ENCODE measurements at regions not wholly inside any gene's neighbourhood (a gene's known extent, or its start where the extent isn't known, plus 50 kb on each side); places are given as distances from the start of the nearest gene placed in this dataset.

DNA sequence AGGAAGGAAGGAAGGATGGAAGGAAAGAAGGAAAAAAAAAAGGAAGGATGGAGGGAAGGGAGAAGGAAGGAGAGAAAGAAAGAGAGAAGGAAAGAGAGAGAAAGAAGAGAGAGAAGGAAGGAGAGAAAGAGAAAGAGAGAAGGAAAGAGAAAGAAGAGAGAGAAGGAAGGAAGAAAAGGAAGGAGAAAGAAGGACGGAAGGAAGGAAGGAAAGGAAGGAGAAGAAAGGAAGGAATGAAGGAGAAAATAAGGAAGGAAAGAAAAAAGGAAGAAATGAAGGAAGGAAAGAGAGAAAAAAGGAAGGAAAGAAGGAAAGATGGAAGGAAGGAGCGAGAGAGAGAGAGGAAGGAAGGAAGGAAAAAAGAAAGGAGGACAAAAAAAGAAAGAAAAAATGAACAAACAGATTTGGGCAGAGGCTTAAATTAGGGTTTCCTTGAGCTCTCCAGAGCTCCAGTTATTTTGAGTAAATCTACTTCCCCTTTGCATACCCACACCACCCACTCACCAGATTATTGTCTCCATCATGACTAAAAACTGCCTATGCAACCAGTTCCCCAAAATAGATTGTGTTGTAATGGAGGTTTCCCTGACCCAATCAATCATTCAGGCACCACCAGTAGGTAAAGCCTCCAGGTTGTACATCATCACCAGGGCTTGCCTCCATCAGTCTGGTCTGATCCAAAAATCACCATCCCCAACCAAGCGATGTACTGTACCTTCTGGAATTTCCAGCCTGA lies 1722.9 kb upstream of the PCDH10 start (continued):
- peak; percentile 23 for TF ChIP-seq SMAD1 (IDR thresholded peaks at IDR 0.05; ENCODE audit: low read depth, partially characterized antibody)
- peak; percentile 96 for TF ChIP-seq ATF7 (IDR thresholded peaks at IDR 0.05; ENCODE audit: low read depth)
- TF ChIP-seq, protein P1, sequence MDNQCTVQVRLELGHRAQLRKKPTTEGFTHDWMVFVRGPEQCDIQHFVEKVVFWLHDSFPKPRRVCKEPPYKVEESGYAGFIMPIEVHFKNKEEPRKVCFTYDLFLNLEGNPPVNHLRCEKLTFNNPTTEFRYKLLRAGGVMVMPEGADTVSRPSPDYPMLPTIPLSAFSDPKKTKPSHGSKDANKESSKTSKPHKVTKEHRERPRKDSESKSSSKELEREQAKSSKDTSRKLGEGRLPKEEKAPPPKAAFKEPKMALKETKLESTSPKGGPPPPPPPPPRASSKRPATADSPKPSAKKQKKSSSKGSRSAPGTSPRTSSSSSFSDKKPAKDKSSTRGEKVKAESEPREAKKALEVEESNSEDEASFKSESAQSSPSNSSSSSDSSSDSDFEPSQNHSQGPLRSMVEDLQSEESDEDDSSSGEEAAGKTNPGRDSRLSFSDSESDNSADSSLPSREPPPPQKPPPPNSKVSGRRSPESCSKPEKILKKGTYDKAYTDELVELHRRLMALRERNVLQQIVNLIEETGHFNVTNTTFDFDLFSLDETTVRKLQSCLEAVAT (IDR thresholded peaks at IDR 0.05) = peak; percentile 51; the same call in 1 of the 2 replicates
- 0 out of 2 replicates have a peak, but pooled peaks have one; percentile 18 for TF ChIP-seq ZNF217 (IDR thresholded peaks at IDR 0.05)
- TF ChIP-seq YY1 (IDR thresholded peaks at IDR 0.05; ENCODE audit: low read depth, low read length) = 0 out of 2 replicates have a peak, but pooled peaks have one; percentile 31
- no peak for TF ChIP-seq ETV6 (conservative IDR thresholded peaks at IDR 0.05 in 1 of 2, IDR thresholded peaks at IDR 0.05 in 1 of 2; ENCODE audit: borderline replicate concordance in 1 of 2, low read depth in 1 of 2)
- peak; percentile 53; the same call in 1 of the 2 replicates for TF ChIP-seq FOXM1 (IDR thresholded peaks at IDR 0.05; ENCODE audit: low read depth, low read length)
- TF ChIP-seq, protein P2, sequence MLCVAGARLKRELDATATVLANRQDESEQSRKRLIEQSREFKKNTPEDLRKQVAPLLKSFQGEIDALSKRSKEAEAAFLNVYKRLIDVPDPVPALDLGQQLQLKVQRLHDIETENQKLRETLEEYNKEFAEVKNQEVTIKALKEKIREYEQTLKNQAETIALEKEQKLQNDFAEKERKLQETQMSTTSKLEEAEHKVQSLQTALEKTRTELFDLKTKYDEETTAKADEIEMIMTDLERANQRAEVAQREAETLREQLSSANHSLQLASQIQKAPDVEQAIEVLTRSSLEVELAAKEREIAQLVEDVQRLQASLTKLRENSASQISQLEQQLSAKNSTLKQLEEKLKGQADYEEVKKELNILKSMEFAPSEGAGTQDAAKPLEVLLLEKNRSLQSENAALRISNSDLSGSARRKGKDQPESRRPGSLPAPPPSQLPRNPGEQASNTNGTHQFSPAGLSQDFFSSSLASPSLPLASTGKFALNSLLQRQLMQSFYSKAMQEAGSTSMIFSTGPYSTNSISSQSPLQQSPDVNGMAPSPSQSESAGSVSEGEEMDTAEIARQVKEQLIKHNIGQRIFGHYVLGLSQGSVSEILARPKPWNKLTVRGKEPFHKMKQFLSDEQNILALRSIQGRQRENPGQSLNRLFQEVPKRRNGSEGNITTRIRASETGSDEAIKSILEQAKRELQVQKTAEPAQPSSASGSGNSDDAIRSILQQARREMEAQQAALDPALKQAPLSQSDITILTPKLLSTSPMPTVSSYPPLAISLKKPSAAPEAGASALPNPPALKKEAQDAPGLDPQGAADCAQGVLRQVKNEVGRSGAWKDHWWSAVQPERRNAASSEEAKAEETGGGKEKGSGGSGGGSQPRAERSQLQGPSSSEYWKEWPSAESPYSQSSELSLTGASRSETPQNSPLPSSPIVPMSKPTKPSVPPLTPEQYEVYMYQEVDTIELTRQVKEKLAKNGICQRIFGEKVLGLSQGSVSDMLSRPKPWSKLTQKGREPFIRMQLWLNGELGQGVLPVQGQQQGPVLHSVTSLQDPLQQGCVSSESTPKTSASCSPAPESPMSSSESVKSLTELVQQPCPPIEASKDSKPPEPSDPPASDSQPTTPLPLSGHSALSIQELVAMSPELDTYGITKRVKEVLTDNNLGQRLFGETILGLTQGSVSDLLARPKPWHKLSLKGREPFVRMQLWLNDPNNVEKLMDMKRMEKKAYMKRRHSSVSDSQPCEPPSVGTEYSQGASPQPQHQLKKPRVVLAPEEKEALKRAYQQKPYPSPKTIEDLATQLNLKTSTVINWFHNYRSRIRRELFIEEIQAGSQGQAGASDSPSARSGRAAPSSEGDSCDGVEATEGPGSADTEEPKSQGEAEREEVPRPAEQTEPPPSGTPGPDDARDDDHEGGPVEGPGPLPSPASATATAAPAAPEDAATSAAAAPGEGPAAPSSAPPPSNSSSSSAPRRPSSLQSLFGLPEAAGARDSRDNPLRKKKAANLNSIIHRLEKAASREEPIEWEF (IDR thresholded peaks at IDR 0.05; ENCODE audit: insufficient replicate concordance, low read depth, low read length) = no peak
- TF ChIP-seq EP300 (IDR thresholded peaks at IDR 0.05; ENCODE audit: borderline replicate concordance in 1 of 2, control insufficient read depth in 1 of 2, low read depth in 2 of 2, low read length in 2 of 2) = peak; percentile 39 to 53; a peak in 3 of 4 replicates
- 0 out of 2 replicates have a peak, but pooled peaks have one; percentile 46 for TF ChIP-seq CBFB (IDR thresholded peaks at IDR 0.05; ENCODE audit: low read depth)
- 0 out of 4 replicates have a peak, but pooled peaks of 1 of the 2 experiments have one; percentile 26 for TF ChIP-seq SRF (IDR thresholded peaks at IDR 0.05; ENCODE audit: low read depth in 2 of 2, low read length in 2 of 2)
- TF ChIP-seq CBX3 (IDR thresholded peaks at IDR 0.05; ENCODE audit: borderline replicate concordance, low read depth) = no peak
- TF ChIP-seq TCF12 (IDR thresholded peaks at IDR 0.05; ENCODE audit: low read depth, low read length) = 0 out of 2 replicates have a peak, but pooled peaks have one; percentile 6
- peak; percentile 53; the same call in 1 of the 2 replicates for TF ChIP-seq PAX5 (IDR thresholded peaks at IDR 0.05; ENCODE audit: borderline replicate concordance, low read depth, low read length)
- TF ChIP-seq IKZF1 (conservative IDR thresholded peaks at IDR 0.05) = peak; percentile 81
- 0 out of 4 replicates have a peak, but pooled peaks of 1 of the 2 experiments have one; percentile 65 for TF ChIP-seq CEBPB (IDR thresholded peaks at IDR 0.05; ENCODE audit: borderline replicate concordance in 1 of 2, low read depth in 2 of 2, low read length in 2 of 2)
- TF ChIP-seq CREB1 (IDR thresholded peaks at IDR 0.05; ENCODE audit: low read depth) = peak; percentile 65
- TF ChIP-seq FOXK2 (IDR thresholded peaks at IDR 0.05) = no peak
- 0 out of 2 replicates have a peak, but pooled peaks have one; percentile 34 for TF ChIP-seq GABPA (IDR thresholded peaks at IDR 0.05; ENCODE audit: low read depth)
- TF ChIP-seq MYB (IDR thresholded peaks at IDR 0.05; ENCODE audit: borderline replicate concordance, low read depth, low read length) = no peak
- TF ChIP-seq, protein P3, sequence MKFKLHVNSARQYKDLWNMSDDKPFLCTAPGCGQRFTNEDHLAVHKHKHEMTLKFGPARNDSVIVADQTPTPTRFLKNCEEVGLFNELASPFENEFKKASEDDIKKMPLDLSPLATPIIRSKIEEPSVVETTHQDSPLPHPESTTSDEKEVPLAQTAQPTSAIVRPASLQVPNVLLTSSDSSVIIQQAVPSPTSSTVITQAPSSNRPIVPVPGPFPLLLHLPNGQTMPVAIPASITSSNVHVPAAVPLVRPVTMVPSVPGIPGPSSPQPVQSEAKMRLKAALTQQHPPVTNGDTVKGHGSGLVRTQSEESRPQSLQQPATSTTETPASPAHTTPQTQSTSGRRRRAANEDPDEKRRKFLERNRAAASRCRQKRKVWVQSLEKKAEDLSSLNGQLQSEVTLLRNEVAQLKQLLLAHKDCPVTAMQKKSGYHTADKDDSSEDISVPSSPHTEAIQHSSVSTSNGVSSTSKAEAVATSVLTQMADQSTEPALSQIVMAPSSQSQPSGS (IDR thresholded peaks at IDR 0.05; ENCODE audit: low read length) = peak; percentile 98
- no peak for TF ChIP-seq WRNIP1 (IDR thresholded peaks at IDR 0.05; ENCODE audit: borderline replicate concordance, low read depth, low read length)

Measured in GM12878 (cell line).